NCI-H2107 (cell line): ENCODE measurements at regions not wholly inside any gene's neighbourhood (a gene's known extent, or its start where the extent isn't known, plus 50 kb on each side); places are given as distances from the start of the nearest gene placed in this dataset.
"Not testable (repeated sequence)": the region's sequence is repeated elsewhere in the genome, so short reads cannot be mapped to it uniquely, and the experiment has no call there.

ENCODE experiments used
- DNase-seq: peaks from one replicate; lab custom pipeline; 2025; lab: John Stamatoyannopoulos, UW

DNA sequence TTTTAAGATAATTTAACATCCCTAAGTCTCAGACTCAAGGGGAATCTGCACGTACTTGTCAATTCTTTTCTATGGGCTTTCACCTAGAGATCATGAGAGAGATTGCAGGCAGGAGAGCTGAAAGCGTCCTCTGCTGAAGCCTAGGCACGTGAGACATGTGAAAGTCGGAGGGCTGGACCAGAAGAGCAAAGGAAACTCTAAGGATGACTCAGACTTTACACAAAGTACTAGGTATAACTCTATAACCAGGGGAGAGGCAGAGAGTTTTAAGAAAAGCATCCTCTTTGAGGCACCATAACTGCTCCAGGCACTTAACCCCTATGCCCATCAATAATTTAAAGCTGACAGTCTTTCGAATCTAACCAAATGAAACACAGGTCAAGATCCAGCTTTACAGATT lies 436.6 kb downstream of the VGLL3 start:
- no peak for DNase-seq

DNA sequence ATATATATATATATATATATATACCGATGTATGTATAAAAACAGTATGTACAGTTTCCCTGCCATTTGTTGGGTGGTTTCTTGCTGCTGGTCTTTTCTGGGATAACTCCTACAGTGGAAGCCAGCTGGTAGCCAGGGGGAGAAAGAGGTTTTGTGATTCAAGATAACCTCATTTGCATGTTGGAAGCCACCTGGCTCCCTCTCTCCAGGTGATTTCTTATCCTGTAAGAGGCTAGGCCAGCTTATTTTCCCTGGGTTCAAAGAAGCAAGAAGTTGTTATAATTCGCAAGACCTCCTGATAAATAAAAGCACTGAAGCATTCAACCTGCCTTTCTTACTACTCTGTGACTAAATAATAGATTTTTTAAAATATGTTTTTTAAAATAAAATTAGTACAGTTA lies 443.3 kb downstream of the VGLL3 start:
- DNase-seq, result peak; percentile 20

DNA sequence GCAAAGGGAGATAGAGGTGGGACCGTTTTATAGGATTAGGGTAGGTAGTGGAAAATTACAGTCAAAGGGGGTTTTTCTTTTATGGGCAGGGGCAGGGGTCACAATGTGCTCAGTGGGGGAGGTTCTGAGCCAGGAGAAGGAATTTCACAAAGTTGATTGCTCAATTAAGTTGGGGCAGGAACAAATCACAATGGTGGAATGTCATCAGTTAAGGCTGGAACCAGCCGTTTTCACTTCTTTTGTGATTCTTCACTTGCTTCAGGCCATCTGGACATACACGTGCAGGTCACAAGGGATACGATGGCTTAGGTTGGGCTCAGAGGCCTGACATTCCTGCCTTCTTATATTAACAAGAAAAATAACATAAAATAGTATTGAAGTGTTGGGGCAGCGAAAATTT lies 453.8 kb downstream of the VGLL3 start:
- DNase-seq, result no peak

DNA sequence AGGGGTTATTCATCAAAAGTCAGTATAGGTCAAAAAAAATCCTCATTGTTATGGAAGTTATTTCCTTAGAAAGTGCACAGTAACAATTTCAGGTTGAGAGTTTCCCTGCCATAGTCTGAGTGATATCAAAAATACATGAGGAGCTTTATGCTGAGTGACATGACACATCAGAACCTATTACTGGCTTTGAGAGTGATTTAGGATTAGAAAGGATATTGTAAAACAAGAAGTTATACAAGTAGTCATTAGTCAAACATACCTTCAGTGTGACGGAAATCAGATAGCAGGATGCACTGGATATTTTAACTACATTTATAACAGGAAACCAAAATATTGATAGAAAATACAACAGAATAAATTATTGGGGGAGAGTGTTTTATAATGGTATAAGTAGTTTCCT lies 471.1 kb downstream of the VGLL3 start:
- no peak for DNase-seq

DNA sequence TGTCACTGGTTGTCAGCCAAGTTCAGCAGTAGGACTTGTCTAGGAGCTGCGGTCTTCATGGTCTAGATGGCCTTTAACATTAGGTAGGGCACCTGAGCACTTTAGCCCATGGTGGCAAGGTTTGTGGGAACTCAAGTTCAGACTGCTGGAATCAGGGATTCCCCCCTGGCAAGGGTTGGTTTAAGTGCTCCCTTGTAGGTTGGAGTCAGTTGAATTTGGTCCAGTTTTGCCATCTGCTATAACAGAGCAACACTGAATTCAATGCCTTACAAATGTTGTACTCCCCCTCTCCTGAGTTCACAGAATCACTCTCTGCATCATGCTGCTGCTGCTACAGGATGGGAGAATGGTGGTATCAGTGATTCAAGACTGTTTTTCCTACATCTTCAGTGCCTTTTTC lies 509.3 kb downstream of the VGLL3 start:
- no peak for DNase-seq

DNA sequence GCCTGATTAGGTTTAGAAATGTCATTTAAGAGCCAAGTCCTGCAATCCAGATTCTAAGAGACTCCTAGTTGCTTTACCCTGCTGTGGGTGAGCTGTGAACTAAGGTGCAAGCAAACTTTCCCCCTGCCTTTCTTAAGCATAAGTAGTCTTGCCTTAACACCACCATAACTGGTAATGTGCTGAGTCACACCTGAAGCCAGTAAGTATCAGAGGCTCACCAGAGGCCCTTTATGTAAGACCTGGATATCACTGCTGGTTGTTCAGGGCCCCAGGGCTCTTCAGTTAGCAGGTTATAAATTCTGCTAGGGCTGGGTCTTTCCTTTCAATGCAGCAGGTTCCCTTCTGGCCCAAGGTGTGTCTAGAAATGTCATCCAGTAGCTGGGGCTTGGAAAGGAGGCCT lies 509.9 kb downstream of the VGLL3 start:
- DNase-seq, result no peak

DNA sequence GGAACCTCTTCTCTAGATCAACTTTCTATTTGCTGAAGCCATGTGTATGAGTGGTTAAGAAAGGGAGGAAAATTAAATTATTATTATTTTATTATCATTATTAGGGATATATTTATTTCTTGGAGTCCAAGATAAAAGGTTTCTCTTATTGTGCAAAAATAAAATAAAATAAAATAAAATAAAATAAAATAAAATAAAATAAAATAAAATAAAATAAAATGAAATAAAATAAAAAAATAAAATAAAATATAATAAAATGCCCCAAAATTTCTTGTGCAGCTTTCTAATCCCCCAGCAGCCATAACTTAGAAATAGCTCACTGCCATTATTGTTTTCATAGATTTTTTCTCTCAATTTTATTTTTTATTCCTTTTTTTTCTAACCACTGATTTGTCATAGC lies 526.8 kb downstream of the VGLL3 start:
- no peak for DNase-seq

DNA sequence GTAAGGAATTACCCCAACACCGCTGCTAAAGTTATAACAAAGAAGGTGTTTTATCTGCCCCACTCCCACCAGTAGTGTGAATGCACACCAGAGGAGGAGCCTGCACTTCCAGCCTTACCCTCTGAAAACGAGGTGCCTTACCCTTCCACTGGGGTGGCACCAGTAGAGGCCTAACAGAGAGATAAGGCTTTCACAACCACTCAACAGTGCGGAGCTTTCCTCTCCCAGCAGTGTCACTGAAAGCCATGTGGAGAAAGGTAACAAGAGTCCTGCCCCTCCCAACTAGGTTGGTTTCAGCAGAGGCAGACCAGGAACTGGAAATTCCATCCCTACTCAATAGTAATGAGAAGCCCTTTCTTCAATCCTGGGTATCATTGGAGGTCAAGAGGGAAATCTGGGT lies 539.2 kb downstream of the VGLL3 start:
- DNase-seq, result no peak

DNA sequence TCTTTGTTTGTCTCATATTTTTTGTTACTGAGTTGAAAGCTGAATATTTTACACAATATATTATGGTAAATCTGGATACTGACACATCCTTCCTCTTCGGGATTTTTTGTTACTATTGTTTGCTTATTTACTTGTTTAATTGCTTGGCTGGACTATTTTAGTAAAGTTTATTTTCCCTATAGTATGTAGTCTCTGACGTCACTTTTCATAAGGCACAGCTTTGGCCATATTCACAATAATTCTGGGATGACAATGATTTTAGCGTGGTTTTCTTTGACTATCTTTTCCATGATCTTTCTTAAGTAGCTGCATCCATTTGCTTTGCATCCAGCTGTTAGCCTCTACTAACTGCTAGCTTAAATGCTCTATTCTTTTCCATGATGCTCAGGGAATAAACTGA lies 552.4 kb downstream of the VGLL3 start:
- DNase-seq, result no peak

DNA sequence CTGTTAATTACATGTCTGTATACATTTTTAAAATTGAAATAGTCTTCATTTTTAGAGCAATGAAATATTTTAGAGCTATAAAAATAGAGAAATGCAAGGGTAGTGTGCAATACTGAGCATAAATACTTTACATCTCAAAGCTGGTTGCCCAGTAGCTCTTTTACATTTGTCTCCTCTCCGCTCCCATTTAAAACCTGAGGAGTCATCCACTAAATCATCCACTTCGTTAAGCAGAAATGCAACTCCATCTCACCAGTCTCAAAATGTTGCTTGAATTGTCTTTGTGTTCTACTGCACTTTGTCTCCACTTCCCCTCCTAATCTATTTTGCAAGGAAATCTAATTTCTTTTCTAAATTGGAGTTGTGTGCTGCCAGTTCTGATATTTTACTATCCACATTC lies 563.6 kb downstream of the VGLL3 start:
- DNase-seq, result no peak

DNA sequence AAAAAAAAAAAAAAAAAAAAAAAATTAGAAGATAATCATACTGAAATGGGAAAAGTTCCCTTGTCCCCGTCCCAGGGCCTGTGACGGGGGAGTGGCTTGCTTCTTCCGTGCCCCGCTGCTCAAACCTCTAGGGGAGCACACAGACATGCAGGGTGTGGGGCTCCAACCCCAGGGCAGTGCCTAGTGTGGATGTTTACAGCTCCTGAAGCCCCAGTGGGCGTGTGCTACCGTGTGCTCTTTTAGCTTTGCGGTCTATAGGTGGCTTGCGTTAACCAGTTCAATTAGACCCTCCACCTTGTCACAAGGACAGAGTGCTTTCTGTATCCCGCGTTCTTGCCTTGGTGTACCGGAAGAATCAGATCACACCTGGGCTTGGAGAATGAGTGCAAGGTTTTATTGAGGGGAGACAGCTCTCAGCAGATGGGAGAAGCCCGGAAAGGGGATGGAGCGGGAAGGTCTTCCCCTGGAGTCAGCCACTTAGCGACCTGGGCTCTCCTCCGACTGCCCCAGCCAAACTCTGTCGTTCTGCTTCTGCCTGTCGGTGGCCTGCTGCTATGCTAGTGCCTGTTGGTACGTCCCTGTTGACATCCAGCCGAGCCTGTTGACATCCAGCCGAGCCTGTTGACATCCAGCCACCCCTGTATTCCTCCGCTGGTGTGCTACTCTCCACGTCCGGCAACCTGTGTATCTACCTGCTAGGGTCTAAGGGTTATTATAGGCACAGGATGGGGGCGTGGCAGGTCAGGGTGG lies 569.8 kb downstream of the VGLL3 start:
- no peak for DNase-seq

DNA sequence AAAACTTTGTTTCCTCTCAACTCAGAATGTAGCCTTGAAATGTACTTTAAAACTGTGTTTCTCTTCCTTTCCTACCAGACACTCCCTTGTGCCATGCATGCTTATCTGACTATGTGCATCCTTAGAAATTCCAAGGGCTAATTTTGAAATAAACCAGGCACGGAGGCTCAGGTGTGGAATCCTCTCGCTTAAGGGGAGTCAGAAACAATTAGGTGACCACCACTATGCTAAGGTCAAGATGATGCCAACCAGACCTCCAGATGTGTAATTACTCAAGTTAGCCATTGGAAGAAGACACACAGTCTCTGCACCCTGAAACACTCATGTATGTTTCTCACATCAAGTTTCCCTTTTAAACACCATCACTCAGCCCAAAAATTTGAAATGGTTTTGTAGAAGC lies 572.1 kb downstream of the VGLL3 start:
- DNase-seq, result no peak

DNA sequence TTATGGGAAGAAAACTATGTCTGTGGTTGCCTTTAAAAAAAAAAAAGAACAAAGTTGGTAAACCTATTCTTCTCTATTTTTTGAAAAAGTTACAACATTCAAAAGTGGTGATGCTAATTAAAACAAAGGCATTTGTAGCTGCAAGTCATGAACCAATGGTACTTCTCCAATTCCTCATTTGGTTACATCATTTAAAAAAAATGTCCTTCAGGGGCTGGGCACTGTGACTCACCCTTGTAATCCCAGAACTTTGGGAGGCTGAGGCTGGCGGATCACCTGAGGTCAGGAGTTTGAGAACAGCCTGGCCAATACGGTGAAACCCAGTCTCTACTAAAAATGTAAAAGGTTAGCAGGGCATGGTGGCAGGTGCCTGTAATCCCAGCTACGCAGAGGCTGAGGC lies 574.6 kb downstream of the VGLL3 start:
- DNase-seq, result no peak

DNA sequence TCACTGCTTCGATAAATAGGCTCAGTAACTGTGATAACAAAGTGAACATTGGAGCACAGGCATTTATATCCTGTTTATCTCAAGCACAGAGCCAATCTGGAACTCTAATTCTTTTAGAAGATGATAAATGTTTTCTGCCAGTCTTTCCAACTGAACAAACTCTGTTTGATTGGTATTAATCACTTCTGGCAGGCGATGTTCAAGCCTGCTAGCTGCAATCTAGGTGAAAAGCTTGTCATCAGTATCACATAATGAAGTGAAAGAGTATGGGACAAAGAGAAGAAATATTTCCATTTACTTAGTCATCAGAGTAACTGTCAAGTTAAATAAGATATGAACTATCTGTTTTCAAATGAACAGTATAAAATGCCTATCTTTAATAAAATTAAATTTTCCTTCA lies 577.3 kb downstream of the VGLL3 start:
- DNase-seq, result no peak

DNA sequence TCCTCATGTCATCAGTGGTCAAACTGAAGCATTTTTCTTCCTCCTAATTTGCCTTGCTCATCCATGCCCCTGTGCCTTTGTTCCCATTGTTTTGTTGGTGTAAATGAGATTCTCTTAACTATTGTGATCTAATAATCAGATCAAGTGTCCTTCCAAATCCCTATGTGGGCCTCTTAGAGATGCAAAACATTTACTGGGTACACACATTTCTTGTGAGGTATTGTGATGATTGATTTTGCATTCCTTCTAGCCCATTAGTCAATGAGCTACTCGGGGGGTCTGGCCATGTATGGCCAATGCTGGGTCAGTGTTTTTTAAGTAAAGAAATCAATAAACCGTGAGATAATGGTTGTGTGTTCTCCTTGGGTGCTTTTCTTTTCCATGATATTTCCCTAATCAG lies 580.4 kb downstream of the VGLL3 start:
- DNase-seq, result no peak

DNA sequence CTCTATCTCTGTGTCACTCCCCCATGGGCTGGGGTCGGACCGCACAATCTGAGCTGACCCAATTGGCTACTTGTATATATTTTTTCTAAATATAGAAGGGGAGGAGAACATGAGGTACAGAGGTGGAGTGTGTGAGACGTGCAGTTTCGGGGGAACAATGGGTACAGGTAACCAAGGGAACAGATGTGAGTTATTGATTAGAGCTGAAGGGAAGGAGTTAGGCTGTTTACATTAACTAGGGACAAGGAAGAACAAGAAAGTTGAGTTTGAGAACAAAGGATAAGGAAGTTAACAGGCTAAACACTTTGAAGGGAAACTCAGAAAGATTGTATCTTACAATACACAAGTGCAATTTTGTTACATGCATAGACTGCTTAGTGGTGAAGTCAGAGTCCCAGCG lies 601.2 kb downstream of the VGLL3 start:
- not testable (repeated sequence) for DNase-seq

DNA sequence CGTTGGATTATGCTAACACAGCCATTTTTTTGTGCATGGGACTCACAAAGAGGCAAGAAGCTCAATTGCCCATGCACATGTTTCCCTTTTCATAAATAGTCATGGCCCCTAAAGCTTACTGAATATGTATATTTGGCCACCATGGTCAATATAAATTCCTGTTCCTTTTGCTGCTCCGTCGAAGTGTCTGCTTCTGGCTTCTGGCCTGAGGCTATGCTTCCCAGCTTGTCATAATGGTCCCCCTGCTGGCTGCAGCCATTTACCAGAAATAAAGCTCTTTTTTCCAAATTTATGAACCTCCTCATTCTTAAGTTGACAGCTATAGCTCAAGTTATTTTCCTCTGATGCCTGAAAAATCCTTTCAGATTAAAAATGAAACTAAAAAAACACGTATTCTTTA lies 602.1 kb downstream of the VGLL3 start:
- no peak for DNase-seq

DNA sequence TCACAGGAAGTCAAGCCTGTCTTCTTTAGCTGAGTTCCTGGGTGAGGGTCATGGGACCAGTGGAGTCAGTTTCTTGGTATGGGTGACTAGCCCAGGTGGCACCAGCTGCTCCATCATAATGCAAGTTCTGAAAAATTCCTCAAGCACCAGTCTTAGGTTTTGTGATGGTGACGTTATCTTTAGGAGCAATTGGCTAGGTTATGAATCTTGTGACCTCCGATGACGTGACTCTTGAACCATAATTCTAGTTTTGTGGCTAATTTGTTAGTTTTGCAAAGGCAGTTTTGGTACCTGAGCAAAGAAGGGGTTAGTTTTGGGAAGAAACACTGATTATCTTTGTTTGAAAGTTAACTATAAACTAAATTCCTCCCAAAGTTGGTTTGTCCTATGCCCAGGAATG lies 608.4 kb downstream of the VGLL3 start:
- no peak for DNase-seq

DNA sequence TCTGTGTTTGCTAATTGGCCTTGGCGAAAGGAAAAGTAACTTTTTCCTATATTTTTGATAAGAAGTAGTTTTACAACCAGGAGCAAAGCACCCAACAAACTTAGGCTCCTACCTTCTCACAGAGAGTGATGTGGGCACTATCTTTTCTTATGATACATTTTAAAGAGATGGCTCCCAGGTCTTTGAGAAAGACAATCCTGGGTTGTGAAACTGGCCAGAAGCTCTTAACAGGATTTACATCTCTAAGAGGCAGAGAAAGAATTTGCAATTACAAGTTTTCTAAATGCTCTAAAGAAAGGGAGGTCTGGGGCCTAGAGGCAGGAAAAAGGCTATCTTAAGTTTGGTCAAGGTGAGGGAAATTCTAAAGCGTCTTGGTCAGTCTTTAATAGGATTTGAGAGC lies 609.7 kb downstream of the VGLL3 start:
- no peak for DNase-seq

DNA sequence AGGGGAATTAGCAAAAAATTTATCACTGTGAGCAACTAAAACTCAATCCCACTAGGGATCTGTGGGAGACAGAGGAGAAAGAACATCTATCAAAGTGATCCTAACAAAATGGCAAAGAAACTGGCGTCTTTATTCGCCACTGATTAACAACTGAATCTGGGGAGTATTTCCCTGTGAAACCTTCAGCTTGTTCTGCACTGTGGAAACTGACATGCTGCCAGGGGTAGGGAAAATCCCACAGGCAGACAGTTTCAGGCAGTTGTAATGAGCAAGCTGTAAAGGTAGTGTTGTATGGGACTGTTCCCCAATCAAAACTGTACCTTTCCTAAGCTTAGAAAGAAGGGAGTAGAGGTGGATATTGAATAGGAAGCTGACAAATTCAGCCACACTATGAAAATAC lies 611.7 kb downstream of the VGLL3 start:
- no peak for DNase-seq

DNA sequence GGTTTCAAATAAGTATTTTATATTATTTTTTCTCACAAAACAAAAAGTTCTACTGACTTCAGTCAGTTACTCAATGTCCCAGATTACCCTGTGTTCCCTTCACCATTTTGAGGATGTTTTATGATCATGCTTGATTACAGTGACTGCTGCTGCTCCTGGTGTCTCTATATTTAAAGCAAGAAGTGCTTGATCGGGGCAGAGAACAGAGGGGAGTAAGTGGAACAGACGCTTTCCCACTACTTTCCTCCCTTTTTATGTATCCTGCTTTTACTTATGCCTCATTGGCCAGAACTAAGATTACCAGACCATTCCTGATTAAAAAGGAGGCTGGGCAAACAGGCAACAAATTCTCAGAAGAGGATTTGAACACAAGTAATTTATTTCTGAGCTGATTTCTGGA lies 612.1 kb downstream of the VGLL3 start:
- DNase-seq, result no peak

DNA sequence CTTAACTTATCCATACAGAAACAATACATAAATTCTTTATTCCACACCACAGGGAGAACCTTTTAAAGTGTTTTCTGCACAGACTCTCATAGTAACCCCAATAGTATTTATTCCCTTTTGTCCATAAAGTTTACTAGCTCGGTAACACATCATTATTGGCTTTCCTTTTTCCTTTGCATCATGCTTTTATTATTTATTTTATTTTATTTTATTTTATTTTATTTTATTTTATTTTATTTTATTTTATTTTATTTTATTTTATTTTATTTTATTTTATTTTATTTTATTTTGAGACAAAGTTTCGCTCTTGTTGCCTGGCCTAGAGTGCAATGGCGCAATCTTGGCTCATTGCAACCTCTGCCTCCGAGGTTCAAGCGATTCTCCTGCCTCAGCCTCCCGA lies 655.4 kb downstream of the VGLL3 start:
- not testable (repeated sequence) for DNase-seq

DNA sequence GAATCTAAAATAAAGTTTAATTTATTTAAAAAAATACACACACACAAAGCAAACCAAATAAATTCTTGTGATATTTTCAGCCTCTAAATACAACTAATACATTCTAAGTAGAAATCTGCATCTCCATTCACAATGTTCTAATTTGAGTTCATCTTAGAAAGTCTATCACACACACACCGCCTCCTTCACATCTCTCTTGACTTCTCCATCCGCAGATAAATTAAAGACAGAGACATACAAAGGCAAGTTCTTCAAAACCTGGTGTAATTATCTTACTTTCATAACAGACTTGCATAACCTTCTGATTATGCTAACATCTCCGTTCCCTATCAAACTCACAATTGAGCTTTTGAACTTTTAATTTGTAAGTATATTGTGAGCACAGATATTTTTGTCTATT lies 657.3 kb downstream of the VGLL3 start:
- DNase-seq, result no peak

DNA sequence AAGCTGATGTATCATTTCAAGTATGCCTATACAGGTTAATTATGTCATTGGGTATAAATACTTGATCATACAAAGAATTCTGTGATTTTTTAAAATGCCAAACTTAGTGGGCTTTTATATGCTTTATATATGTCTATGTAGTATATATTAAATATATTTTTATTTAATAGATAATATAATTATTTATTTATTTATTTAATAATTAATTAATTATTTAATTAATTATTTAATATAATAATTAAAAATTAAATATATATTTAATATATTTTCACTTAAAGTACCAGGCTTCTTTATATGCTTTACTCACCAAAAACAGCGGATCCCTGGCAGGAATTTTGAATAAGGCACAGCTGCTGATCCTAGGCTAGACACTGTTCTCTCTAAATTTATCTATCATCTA lies 687.0 kb downstream of the VGLL3 start:
- no peak for DNase-seq
